Stimulated activated CD4-positive, alpha-beta T cell treated with anti-CD3 and anti-CD28 coated beads, TNF-alpha, amount 100 ng/mL, for 1 hour (primary cell): ENCODE measurements at regions not wholly inside any gene's neighbourhood (a gene's known extent, or its start where the extent isn't known, plus 50 kb on each side); places are given as distances from the start of the nearest gene placed in this dataset.

Source experiments
- DNase-seq, 3 donors: peaks; one replicate each; pipeline ENCODE4 v3.0.0-alpha.2; 2020; ENCODE audit warnings: low read depth in 3 of 3, low spot score in 1 of 3

- peak; percentile 2 to 25 (median 15) for DNase-seq
These were observed 142.7 kb upstream of the IER5L start for GRCh38 chr9:129320575-129321285.

- DNase-seq = no peak
These were observed 141.9 kb upstream of the IER5L start for GRCh38 chr9:129319938-129320481.

- DNase-seq = no peak
These were observed 141.2 kb upstream of the IER5L start for GRCh38 chr9:129319076-129319937.

GRCh38 chr9:129318121-129319075 is 140.3 kb upstream of the IER5L start:
- DNase-seq = no peak

- DNase-seq = no peak
These were observed 139.3 kb upstream of the IER5L start for GRCh38 chr9:129317179-129318011.

- no peak for DNase-seq
These were observed 138.4 kb upstream of the IER5L start for GRCh38 chr9:129316281-129317030.

- no peak for DNase-seq
These were observed 135.4 kb upstream of the IER5L start for GRCh38 chr9:129313331-129313955.

GRCh38 chr9:129312251-129313122 is 134.4 kb upstream of the IER5L start:
- no peak for DNase-seq

GRCh38 chr9:129311643-129312042 is 133.6 kb upstream of the IER5L start:
- DNase-seq = no peak

- no peak for DNase-seq
These were observed 132.7 kb upstream of the IER5L start for GRCh38 chr9:129310666-129311350.

- DNase-seq = no peak
These were observed 131.8 kb upstream of the IER5L start for GRCh38 chr9:129309906-129310305.

GRCh38 chr9:129309041-129309430 is 131.0 kb upstream of the IER5L start:
- DNase-seq = no peak

GRCh38 chr9:129307227-129307970 is 129.3 kb upstream of the IER5L start:
- no peak for DNase-seq

GRCh38 chr9:129306318-129306973 is 128.4 kb upstream of the IER5L start:
- DNase-seq = no peak

GRCh38 chr9:129305246-129305645 is 127.2 kb upstream of the IER5L start:
- DNase-seq = no peak

- no peak for DNase-seq
These were observed 123.9 kb upstream of the IER5L start for GRCh38 chr9:129301941-129302340.
